Stimulated activated CD4-positive, alpha-beta T cell treated with anti-CD3 and anti-CD28 coated beads, Interleukin-12 subunit alpha, Interleukin-12 subunit beta, amount 100 ng/mL, for 24 hours (primary cell): ENCODE measurements at regions not wholly inside any gene's neighbourhood (a gene's known extent, or its start where the extent isn't known, plus 50 kb on each side); places are given as distances from the start of the nearest gene placed in this dataset.

Experiments
- DNase-seq, 2 experiments: peaks; one replicate each; pipeline ENCODE4 v3.0.0-alpha.2; 2020; ENCODE audit warnings: low read depth in 2 of 2

GRCh38 chr19:31979362-31979761 is 366.0 kb upstream of the ZNF507 start:
- no peak for DNase-seq

- no peak for DNase-seq
Observed at GRCh38 chr19:31979949-31980670, 365.3 kb upstream of the ZNF507 start.

GRCh38 chr19:31980796-31981195 is 364.6 kb upstream of the ZNF507 start:
- no peak for DNase-seq

GRCh38 chr19:31981545-31981944 is 363.9 kb upstream of the ZNF507 start:
- no peak for DNase-seq

GRCh38 chr19:31983647-31984046 is 361.8 kb upstream of the ZNF507 start:
- no peak for DNase-seq

- no peak for DNase-seq
Observed at GRCh38 chr19:31985001-31985605, 360.3 kb upstream of the ZNF507 start.

GRCh38 chr19:31986951-31987350 is 358.5 kb upstream of the ZNF507 start:
- DNase-seq, result no peak

- no peak for DNase-seq
Observed at GRCh38 chr19:31988256-31988655, 357.2 kb upstream of the ZNF507 start.

GRCh38 chr19:31991984-31992655 is 353.3 kb upstream of the ZNF507 start:
- no peak for DNase-seq

- DNase-seq, result no peak
Observed at GRCh38 chr19:31992750-31993149, 352.7 kb upstream of the ZNF507 start.

GRCh38 chr19:31995546-31995945 is 349.9 kb upstream of the ZNF507 start:
- no peak for DNase-seq

- DNase-seq, result no peak
Observed at GRCh38 chr19:32010071-32010470, 335.3 kb upstream of the ZNF507 start.

- no peak for DNase-seq
Observed at GRCh38 chr19:32012206-32012605, 333.2 kb upstream of the ZNF507 start.

- no peak for DNase-seq
Observed at GRCh38 chr19:32012886-32013631, 332.4 kb upstream of the ZNF507 start.

- no peak for DNase-seq
Observed at GRCh38 chr19:32017176-32017953, 328.0 kb upstream of the ZNF507 start.

GRCh38 chr19:32018014-32018413 is 327.4 kb upstream of the ZNF507 start:
- no peak for DNase-seq

GRCh38 chr19:32020538-32020937 is 324.9 kb upstream of the ZNF507 start:
- DNase-seq, result no peak

- DNase-seq, result no peak
Observed at GRCh38 chr19:32022044-32022640, 323.3 kb upstream of the ZNF507 start.

- DNase-seq, result no peak
Observed at GRCh38 chr19:32022731-32023563, 322.5 kb upstream of the ZNF507 start.

GRCh38 chr19:32023564-32023832 is 321.9 kb upstream of the ZNF507 start:
- no peak for DNase-seq

- DNase-seq, result no peak
Observed at GRCh38 chr19:32029235-32029634, 316.2 kb upstream of the ZNF507 start.
